ENCODE measurements at regions not wholly inside any gene's neighbourhood (a gene's known extent, or its start where the extent isn't known, plus 50 kb on each side); places are given as distances from the start of the nearest gene placed in this dataset.

DNA sequence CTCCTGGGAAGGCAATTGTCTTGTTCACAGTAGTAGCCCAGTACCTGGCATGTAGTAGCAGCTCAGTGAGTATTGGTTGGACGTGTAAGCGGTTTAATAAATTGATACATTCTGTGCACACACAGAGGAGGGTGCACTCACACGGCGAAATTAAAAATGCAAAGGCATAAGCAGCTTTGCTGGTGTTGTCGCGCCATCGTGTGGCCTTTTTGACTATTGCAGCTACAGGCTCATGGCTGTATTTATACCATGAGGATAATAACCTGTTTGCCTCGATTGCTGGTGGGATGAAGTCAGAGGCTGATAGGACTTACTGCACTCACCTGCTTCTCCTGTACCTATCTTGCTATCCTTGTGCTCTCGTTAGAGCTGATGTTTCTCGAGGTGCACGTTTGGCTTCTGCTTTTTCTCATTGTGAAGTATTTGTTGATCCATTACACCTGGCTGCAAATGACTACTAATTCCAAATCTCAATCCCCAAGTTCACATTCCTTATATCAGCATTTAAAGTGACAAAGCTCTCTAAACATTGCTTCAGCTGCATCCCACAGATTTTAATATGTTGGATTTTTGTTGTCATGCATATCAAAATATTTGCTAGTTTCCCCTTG, 61.5 kb downstream of the TBXT start:
- Mint-ChIP-seq H3K4me1 (peaks cover 6% of the 10 kb centered on the region), H3K4me3 (no peak overlapping the region), H3K9me3 (peaks cover 8% of the 10 kb centered on the region), H3K27ac (no peak overlapping the region), H3K36me3 (ENCODE audit: low read depth) (no peaks in the 10 kb centered on the region), H3K27me3 (peaks cover 33% of the 10 kb centered on the region)
- DNase-seq (peak; percentile 77), ATAC-seq (peak; percentile 76)

DNA sequence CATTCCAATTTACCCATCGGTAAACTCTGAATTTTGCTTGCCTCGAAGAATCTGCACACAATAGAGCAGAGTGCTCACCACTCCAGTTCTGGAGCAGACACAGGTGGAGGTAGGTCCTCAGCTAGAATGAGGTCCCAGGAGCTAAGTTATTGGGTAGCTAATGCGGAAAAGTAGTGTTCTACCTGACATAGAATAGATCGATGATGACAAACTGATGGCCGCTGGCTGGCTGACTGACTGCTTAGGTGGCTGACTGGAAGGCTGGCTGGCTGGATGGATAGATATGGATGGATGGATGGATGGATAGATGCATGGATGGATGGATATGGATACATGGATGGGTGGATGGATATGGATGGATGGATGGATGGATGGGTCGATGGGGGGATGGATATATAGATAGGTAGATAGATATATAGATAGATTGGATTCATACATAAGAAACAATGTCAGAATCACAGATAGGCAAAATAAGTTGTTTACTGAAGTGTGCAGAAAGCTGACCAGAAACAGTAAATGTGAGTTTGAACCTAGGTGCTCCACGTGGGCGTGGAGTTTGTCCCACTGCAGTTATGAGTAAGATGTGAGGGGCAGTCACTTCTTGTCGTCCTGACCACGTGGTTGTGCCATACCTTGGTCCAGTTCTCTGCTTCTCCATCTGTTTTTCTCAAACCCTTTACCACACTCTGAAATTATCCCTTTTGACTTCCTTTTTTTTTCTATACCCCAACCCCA, 62.1 kb downstream of the TBXT start:
- DNase-seq (peak; percentile 15), ATAC-seq (peak; percentile 33)
- H3K27me3 Mint-ChIP-seq, result peaks cover 29% of the 10 kb centered on the region
- H3K27ac Mint-ChIP-seq, result no peak overlapping the region
- peaks cover 6% of the 10 kb centered on the region for H3K4me1 Mint-ChIP-seq
- no peaks in the 10 kb centered on the region for H3K36me3 Mint-ChIP-seq (ENCODE audit: low read depth)
- no peak overlapping the region for H3K4me3 Mint-ChIP-seq
- peaks cover 8% of the 10 kb centered on the region for H3K9me3 Mint-ChIP-seq

GRCh38 chr6:166104872-166105271, 62.8 kb downstream of the TBXT start:
- DNase-seq, result no peak
- Mint-ChIP-seq H3K9me3 (peaks cover 8% of the 10 kb centered on the region), H3K27me3 (peaks cover 22% of the 10 kb centered on the region), H3K27ac (no peak overlapping the region), H3K36me3 (ENCODE audit: low read depth) (no peaks in the 10 kb centered on the region), H3K4me1 (peaks cover 6% of the 10 kb centered on the region), H3K4me3 (no peak overlapping the region)
- no peak for ATAC-seq

DNA sequence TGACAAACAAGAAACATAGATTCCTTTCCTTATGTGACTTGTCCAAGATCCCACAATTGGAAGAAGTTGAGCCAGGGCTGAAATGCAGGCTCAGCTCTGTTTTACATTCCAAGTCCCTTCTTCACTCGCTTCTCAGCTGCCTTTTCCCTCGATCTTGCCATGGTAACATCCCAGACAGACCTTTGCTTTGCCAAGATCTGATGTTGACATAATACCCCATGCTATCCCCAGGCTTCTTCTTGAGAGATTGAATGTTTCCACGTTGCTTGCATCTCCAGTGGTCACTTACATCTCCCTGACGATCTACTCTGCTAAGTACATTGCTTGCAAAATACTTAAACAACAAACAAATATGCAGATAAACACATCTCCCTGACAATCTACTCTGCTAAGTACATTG, 63.5 kb downstream of the TBXT start:
- no peak overlapping the region for H3K27ac Mint-ChIP-seq
- peaks cover 18% of the 10 kb centered on the region for H3K27me3 Mint-ChIP-seq
- H3K36me3 Mint-ChIP-seq (ENCODE audit: low read depth), result no peaks in the 10 kb centered on the region
- DNase-seq (no peak), ATAC-seq (no peak)
- no peak overlapping the region for H3K4me3 Mint-ChIP-seq
- peaks cover 6% of the 10 kb centered on the region for H3K4me1 Mint-ChIP-seq
- H3K9me3 Mint-ChIP-seq, result peaks cover 8% of the 10 kb centered on the region

GRCh38 chr6:166101819-166102419, 65.7 kb downstream of the TBXT start:
- Mint-ChIP-seq H3K4me3 (no peak overlapping the region), H3K9me3 (peaks cover 8% of the 10 kb centered on the region), H3K36me3 (ENCODE audit: low read depth) (no peaks in the 10 kb centered on the region), H3K27me3 (peaks cover 33% of the 10 kb centered on the region), H3K27ac (no peak overlapping the region), H3K4me1 (peaks cover 6% of the 10 kb centered on the region)
- DNase-seq (no peak), ATAC-seq (no peak)

DNA sequence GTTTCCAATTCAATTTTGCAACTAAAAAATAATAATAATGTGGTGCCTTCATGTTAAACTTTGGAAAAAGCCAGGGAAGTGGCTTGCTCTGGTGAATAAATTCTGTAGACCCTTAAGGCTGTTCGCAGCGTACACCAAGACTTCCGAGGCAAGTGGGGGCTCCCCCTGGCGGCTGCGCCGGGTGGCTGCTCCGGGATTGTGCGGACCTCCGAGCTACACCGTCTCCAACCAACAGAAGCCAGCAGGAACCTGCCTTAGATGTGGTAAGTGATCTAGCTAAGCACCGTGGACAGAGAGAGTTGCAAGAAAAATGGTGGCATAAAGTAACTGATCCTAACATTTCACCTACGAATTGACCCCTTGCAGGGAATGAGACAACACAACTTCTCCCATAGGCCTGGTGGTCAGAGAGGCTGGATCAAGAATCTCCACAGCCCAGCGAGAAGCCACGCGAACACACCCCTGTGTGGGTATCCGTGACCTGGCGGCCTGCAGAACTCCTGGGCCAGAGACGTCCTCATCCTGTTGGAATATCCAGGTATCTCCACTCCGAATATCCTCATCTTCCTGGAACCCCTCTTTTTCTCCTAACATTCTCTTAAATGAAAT, 69.6 kb downstream of the TBXT start:
- peaks cover 47% of the 10 kb centered on the region for H3K27me3 Mint-ChIP-seq
- ATAC-seq (peak; percentile 93), DNase-seq (peak; percentile 79)
- no peaks in the 10 kb centered on the region for H3K4me1 Mint-ChIP-seq
- H3K4me3 Mint-ChIP-seq, result peak overlapping the region; percentile 7
- H3K9me3 Mint-ChIP-seq, result peaks cover 8% of the 10 kb centered on the region
- no peak overlapping the region for H3K27ac Mint-ChIP-seq
- no peaks in the 10 kb centered on the region for H3K36me3 Mint-ChIP-seq (ENCODE audit: low read depth)

- no peak for ATAC-seq
- Mint-ChIP-seq H3K27me3 (peaks cover 10% of the 10 kb centered on the region), H3K27ac (no peak overlapping the region), H3K4me1 (no peaks in the 10 kb centered on the region), H3K4me3 (no peak overlapping the region), H3K9me3 (no peaks in the 10 kb centered on the region), H3K36me3 (ENCODE audit: low read depth) (no peaks in the 10 kb centered on the region)
- DNase-seq, result no peak
These were observed 79.8 kb downstream of the TBXT start for GRCh38 chr6:166087852-166088251.

DNA sequence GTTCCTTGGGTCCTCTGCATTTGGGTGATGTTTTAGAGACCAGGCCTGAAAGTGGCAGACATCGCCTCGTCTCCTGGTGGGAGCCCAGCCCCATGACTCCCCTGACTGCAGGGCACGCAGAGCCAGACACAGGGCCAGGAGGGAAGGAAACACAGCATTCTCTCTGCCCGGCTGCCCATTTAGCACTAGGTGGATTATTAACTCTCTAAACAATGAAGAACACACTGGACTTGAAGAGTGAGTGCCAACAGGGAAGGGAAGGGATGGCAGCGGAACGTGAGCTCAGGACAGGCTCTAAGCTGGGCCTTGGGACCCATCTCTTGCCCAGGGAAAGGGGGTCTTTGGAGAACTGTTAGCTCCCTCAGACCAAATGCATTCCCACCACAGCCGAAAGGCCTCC, 80.4 kb downstream of the TBXT start:
- Mint-ChIP-seq H3K4me3 (no peak overlapping the region), H3K27ac (no peak overlapping the region), H3K4me1 (no peaks in the 10 kb centered on the region), H3K27me3 (peaks cover 15% of the 10 kb centered on the region), H3K36me3 (ENCODE audit: low read depth) (no peaks in the 10 kb centered on the region), H3K9me3 (no peaks in the 10 kb centered on the region)
- DNase-seq (no peak), ATAC-seq (no peak)

DNA sequence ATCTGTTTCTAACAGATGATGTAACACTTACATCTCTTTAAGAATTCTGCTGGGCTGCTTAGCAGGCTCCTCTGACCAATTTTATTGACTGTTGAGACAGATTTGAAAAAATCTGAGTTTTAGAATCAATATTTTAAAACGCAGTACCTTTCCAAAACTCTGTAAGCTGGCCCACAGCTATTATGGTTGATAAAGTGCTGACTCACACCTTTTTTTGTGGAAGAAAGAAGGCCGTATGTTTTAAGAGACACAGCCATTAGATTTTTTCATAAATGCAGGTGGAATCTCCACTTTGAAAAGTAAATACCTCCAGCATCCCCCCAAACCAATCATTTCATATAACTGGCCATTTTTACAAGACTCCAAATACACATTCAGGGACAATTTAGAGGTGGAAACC, 82.2 kb downstream of the TBXT start:
- Mint-ChIP-seq H3K27me3 (peaks cover 11% of the 10 kb centered on the region), H3K4me1 (no peaks in the 10 kb centered on the region), H3K4me3 (no peak overlapping the region), H3K27ac (no peak overlapping the region), H3K36me3 (ENCODE audit: low read depth) (no peaks in the 10 kb centered on the region), H3K9me3 (no peaks in the 10 kb centered on the region)
- no peak for DNase-seq
- no peak for ATAC-seq

GRCh38 chr6:166084951-166085350, 82.7 kb downstream of the TBXT start:
- Mint-ChIP-seq H3K4me3 (no peak overlapping the region), H3K27ac (no peak overlapping the region), H3K27me3 (peaks cover 11% of the 10 kb centered on the region), H3K36me3 (ENCODE audit: low read depth) (no peaks in the 10 kb centered on the region), H3K4me1 (no peaks in the 10 kb centered on the region), H3K9me3 (no peaks in the 10 kb centered on the region)
- DNase-seq, result no peak
- ATAC-seq, result no peak

- Mint-ChIP-seq H3K4me1 (no peaks in the 10 kb centered on the region), H3K4me3 (no peak overlapping the region), H3K36me3 (ENCODE audit: low read depth) (no peaks in the 10 kb centered on the region), H3K27ac (no peak overlapping the region), H3K9me3 (no peaks in the 10 kb centered on the region), H3K27me3 (peaks cover 16% of the 10 kb centered on the region)
- no peak for DNase-seq
- ATAC-seq, result no peak
These were observed 87.8 kb downstream of the TBXT start for GRCh38 chr6:166079841-166080240.

DNA sequence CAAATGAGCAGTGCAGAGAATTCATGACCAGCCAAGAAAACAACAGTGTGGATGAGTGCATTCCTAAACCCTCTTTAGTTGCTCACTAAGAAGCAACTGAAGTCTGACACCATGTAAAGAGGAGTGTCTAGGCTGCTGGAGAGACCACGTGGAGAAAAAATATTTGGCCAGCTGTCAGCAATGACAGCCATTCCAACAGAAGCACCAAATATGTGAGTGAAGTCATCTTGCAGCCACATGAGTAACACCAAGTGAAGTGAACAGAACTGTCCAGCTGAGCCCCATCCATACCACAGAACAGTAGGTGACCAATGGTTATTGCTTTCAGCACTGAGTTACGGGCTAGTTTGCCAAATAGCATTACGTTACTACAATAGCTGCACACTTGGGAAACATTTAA, 89.4 kb downstream of the TBXT start:
- H3K36me3 Mint-ChIP-seq (ENCODE audit: low read depth), result no peaks in the 10 kb centered on the region
- no peak for ATAC-seq
- no peak overlapping the region for H3K27ac Mint-ChIP-seq
- no peaks in the 10 kb centered on the region for H3K9me3 Mint-ChIP-seq
- no peaks in the 10 kb centered on the region for H3K4me1 Mint-ChIP-seq
- peaks cover 12% of the 10 kb centered on the region for H3K27me3 Mint-ChIP-seq
- H3K4me3 Mint-ChIP-seq, result no peak overlapping the region
- no peak for DNase-seq

GRCh38 chr6:166076625-166077024, 91.0 kb downstream of the TBXT start:
- no peak for ATAC-seq
- Mint-ChIP-seq H3K4me1 (no peaks in the 10 kb centered on the region), H3K27ac (no peak overlapping the region), H3K9me3 (no peaks in the 10 kb centered on the region), H3K27me3 (peaks cover 6% of the 10 kb centered on the region), H3K36me3 (ENCODE audit: low read depth) (no peaks in the 10 kb centered on the region), H3K4me3 (no peak overlapping the region)
- DNase-seq, result no peak

- DNase-seq (no peak), ATAC-seq (no peak)
- H3K4me1 Mint-ChIP-seq, result no peaks in the 10 kb centered on the region
- peaks cover 7% of the 10 kb centered on the region for H3K27me3 Mint-ChIP-seq
- no peak overlapping the region for H3K27ac Mint-ChIP-seq
- H3K4me3 Mint-ChIP-seq, result no peak overlapping the region
- H3K9me3 Mint-ChIP-seq, result peaks cover under 1% of the 10 kb centered on the region
- no peaks in the 10 kb centered on the region for H3K36me3 Mint-ChIP-seq (ENCODE audit: low read depth)
These were observed 91.7 kb downstream of the TBXT start for GRCh38 chr6:166075925-166076324.

- Mint-ChIP-seq H3K4me1 (no peaks in the 10 kb centered on the region), H3K27me3 (peaks cover 9% of the 10 kb centered on the region), H3K36me3 (ENCODE audit: low read depth) (no peaks in the 10 kb centered on the region), H3K4me3 (no peak overlapping the region), H3K27ac (no peak overlapping the region), H3K9me3 (peaks cover 4% of the 10 kb centered on the region)
- ATAC-seq (no peak), DNase-seq (no peak)
These were observed 92.5 kb downstream of the TBXT start for GRCh38 chr6:166075186-166075585.

Data from activated naive CD8-positive, alpha-beta T cell treated with anti-CD3 and anti-CD28 coated beads, Interleukin-2, amount 50 U/mL, for 24 hours (primary cell).